HCT116 (cell line): ENCODE measurements at regions not wholly inside any gene's neighbourhood (a gene's known extent, or its start where the extent isn't known, plus 50 kb on each side); places are given as distances from the start of the nearest gene placed in this dataset.

Source experiments
- ATAC-seq: fragments of 200-7000 bp; cut with Tn5 transposase; 2 replicates; pipeline ENCODE4 v1.9.1; 2020; ENCODE audit warnings: mild to moderate bottlenecking, moderate library complexity
- BruUV-seq: library from RNA; stranded (reverse); fragments of 400-500 nt; replicated peaks from 2 replicates; lab custom pipeline; 2021; lab: Mats Ljungman, UMichigan
- CTCF ChIA-PET: fragments of 300-600 bp; sonication (Branson Sonifier 250); formaldehyde crosslinking; loops from one replicate; lab custom pipeline; 2021; ENCODE audit warnings: antibody characterized with exemption; lab: Charles Lee
- POLR2A ChIA-PET: fragments of 300-600, 350-600 bp; sonication (Branson Sonifier 250); formaldehyde crosslinking; loops from one replicate; lab custom pipeline; 2021; ENCODE audit warnings: antibody characterized with exemption; lab: Charles Lee
- RAD21 ChIA-PET, 2 experiments: fragments of 300-600 bp; sonication (Branson Sonifier 250); formaldehyde crosslinking; loops; one replicate each; lab custom pipeline; 2023; ENCODE audit warnings: low total read pairs in 2 of 2; ENCODE audit not compliant: uncharacterized antibody in 2 of 2, unreplicated experiment in 2 of 2, low non-redundant PET in 1 of 2; lab: Charles Lee
- DNase-seq: peaks from one replicate; pipeline ENCODE4 v3.0.0-alpha.2; 2010; ENCODE audit warnings: low read depth, low spot score
- H2AFZ ChIP-seq: fragments of 200-600 bp; shearing (Covaris generic), sonication (generic); 2 replicates; pipeline ENCODE4 v1.6.1; 2017; ENCODE audit warnings: low read depth, mixed run types, mixed read lengths, antibody characterized with exemption, low read length; ENCODE audit not compliant: poor library complexity, severe bottlenecking
- H3K27ac ChIP-seq: 2 replicates; pipeline ENCODE4 v1.5.1; 2012; ENCODE audit warnings: low read depth, low read length
- H3K27me3 ChIP-seq: fragments of 200-600 bp; sonication (generic); 2 replicates; pipeline ENCODE4 v1.6.1; 2016; ENCODE audit warnings: mixed run types, low read length, mixed read lengths; ENCODE audit not compliant: insufficient read depth
- H3K36me3 ChIP-seq, 2 experiments: fragments of 200-500 bp in 1 of 2; fragments of 200-600 bp in 1 of 2; sonication (Bioruptor generic) in 1 of 2; sonication (generic) in 1 of 2; 2 replicates each; pipeline versions ENCODE4 v1.5.1 to v1.6.1; 2014 to 2016; ENCODE audit warnings: low read length in 2 of 2, inconsistent platforms in 1 of 2, mixed read lengths in 1 of 2, mixed run types in 1 of 2; ENCODE audit not compliant: insufficient read depth in 2 of 2, control insufficient read depth in 1 of 2
- H3K4me1 ChIP-seq, 2 experiments: fragments of 200-600 bp in 1 of 2; sonication (generic) in 1 of 2; 2 replicates each; pipeline versions ENCODE4 v1.5.1 to v1.6.1; 2012 to 2017; ENCODE audit warnings: low read length in 2 of 2, inconsistent platforms in 1 of 2, mild to moderate bottlenecking in 1 of 2, mixed read lengths in 1 of 2, mixed run types in 1 of 2, moderate library complexity in 1 of 2; ENCODE audit not compliant: insufficient read depth in 2 of 2, control insufficient read depth in 1 of 2
- H3K4me2 ChIP-seq: fragments of 200-600 bp; sonication (generic); 2 replicates; pipeline ENCODE4 v1.6.1; 2017; ENCODE audit warnings: mixed run types, low read length, mixed read lengths
- H3K4me3 ChIP-seq, 2 experiments: fragments of 200-600 bp in 1 of 2; sonication (generic) in 1 of 2; replicated peaks in 1 of 2; 2 replicates each; pipeline ENCODE4 v1.5.1; 2011 to 2016; ENCODE audit warnings: low read length in 2 of 2, control low read depth in 1 of 2, low read depth in 1 of 2, mild to moderate bottlenecking in 1 of 2, mixed read lengths in 1 of 2, mixed run types in 1 of 2
- H3K79me2 ChIP-seq: fragments of 200-600 bp; sonication (generic); 2 replicates; pipeline ENCODE4 v1.6.1; 2017; ENCODE audit warnings: mild to moderate bottlenecking, mixed run types, low read length, moderate library complexity, mixed read lengths; ENCODE audit not compliant: insufficient read depth
- H3K9ac ChIP-seq: fragments of 200-600 bp; sonication (generic); 2 replicates; pipeline ENCODE4 v1.6.1; 2016; ENCODE audit warnings: low read length, mixed read lengths
- H3K9me2 ChIP-seq: fragments of 200-600 bp; sonication (generic), shearing (Covaris generic); 2 replicates; pipeline ENCODE4 v1.6.1; 2017; ENCODE audit warnings: mixed run types, mild to moderate bottlenecking, moderate library complexity; ENCODE audit not compliant: insufficient read depth
- H3K9me3 ChIP-seq, 2 experiments: fragments of 200-500 bp in 1 of 2; fragments of 200-600 bp in 1 of 2; sonication (Bioruptor generic) in 1 of 2; sonication (generic) in 1 of 2; 2 replicates each; pipeline ENCODE4 v1.6.1; 2014 to 2017; ENCODE audit warnings: low read length in 2 of 2, mixed read lengths in 2 of 2, inconsistent platforms in 1 of 2, low read depth in 1 of 2, mild to moderate bottlenecking in 1 of 2, mixed run types in 1 of 2, moderate library complexity in 1 of 2; ENCODE audit not compliant: control insufficient read depth in 1 of 2, insufficient read depth in 1 of 2
- H4K20me1 ChIP-seq: fragments of 200-600 bp; sonication (generic), shearing (Covaris generic); 2 replicates; pipeline ENCODE4 v1.6.1; 2017; ENCODE audit warnings: mixed run types, mild to moderate bottlenecking, moderate library complexity; ENCODE audit not compliant: insufficient read depth
- CBX3 ChIP-seq: IDR thresholded peaks from 2 replicates; pipeline ENCODE4 v1.6.1; 2012; ENCODE audit warnings: low read depth
- CTCF ChIP-seq, 3 experiments: fragments of 200-600 bp in 1 of 3; sonication (generic) in 1 of 3; IDR thresholded peaks in 2 of 3; conservative IDR thresholded peaks in 1 of 3; 2 replicates each; pipeline ENCODE4 v1.5.1; 2012 to 2017; ENCODE audit warnings: low read depth in 2 of 3, low read length in 2 of 3, antibody characterized with exemption in 1 of 3, borderline replicate concordance in 1 of 3, control low read depth in 1 of 3, mild to moderate bottlenecking in 1 of 3, mixed read lengths in 1 of 3, mixed run types in 1 of 3, moderate library complexity in 1 of 3; ENCODE audit not compliant: insufficient read depth in 1 of 3
- EGR1 ChIP-seq: IDR thresholded peaks from 2 replicates; pipeline ENCODE4 v1.6.1; 2012; ENCODE audit warnings: low read depth
- ELF1 ChIP-seq: IDR thresholded peaks from 2 replicates; pipeline ENCODE4 v1.6.1; 2012; ENCODE audit warnings: low read depth, borderline replicate concordance
- JUND ChIP-seq: IDR thresholded peaks from 2 replicates; pipeline ENCODE4 v1.6.1; 2012
- MAX ChIP-seq: IDR thresholded peaks from 2 replicates; pipeline ENCODE4 v1.6.1; 2012
- POLR2A ChIP-seq: IDR thresholded peaks from 2 replicates; pipeline ENCODE4 v1.7.0; 2011; ENCODE audit warnings: borderline replicate concordance; ENCODE audit not compliant: insufficient read depth, insufficient read length; ENCODE audit errors: extremely low read depth
- POLR2AphosphoS5 ChIP-seq: IDR thresholded peaks from 2 replicates; pipeline ENCODE4 v1.6.1; 2011; ENCODE audit warnings: mild to moderate bottlenecking, low read depth, low read length, moderate library complexity
- SIN3A ChIP-seq: IDR thresholded peaks from 2 replicates; pipeline ENCODE4 v1.6.1; 2012; ENCODE audit warnings: low read depth
- SP1 ChIP-seq: IDR thresholded peaks from 2 replicates; pipeline ENCODE4 v1.6.1; 2012; ENCODE audit warnings: low read depth
- SRF ChIP-seq: IDR thresholded peaks from 2 replicates; pipeline ENCODE4 v1.6.1; 2012; ENCODE audit warnings: low read depth
- intact Hi-C: fragments of 100-400 bp; cut with micrococcal nuclease; formaldehyde crosslinking; loops from 2 replicates; pipeline ENCODE4 v1.10.0; 2022

GRCh38 chr4:184954482-184954881 is 63.8 kb upstream of the HELT start (continued):
- TF ChIP-seq CTCF (IDR thresholded peaks at IDR 0.05 in 2 of 3, conservative IDR thresholded peaks at IDR 0.05 in 1 of 3; ENCODE audit: borderline replicate concordance in 1 of 3, insufficient read depth in 1 of 3, low read depth in 2 of 3, low read length in 2 of 3) = no peak
- no peak for TF ChIP-seq SIN3A

GRCh38 chr4:184955116-184955515 is 63.2 kb upstream of the HELT start:
- Histone ChIP-seq H3K9ac (no peak overlapping the region), H3K4me1 (no peaks in the 10 kb centered on the region), H3K4me2 (no peak overlapping the region), H3K27me3 (no peaks in the 10 kb centered on the region), H3K27ac (no peak overlapping the region), H4K20me1 (no peaks in the 10 kb centered on the region), H3K9me3 (no peaks in the 10 kb centered on the region), H3K9me2 (no peaks in the 10 kb centered on the region), H3K4me3 (no peak overlapping the region), H3K36me3 (no peaks in the 10 kb centered on the region), H3K79me2 (no peaks in the 10 kb centered on the region), H2AFZ (no peak overlapping the region)
- ChIA-PET POLR2A (no interaction called here), CTCF (no interaction called here), RAD21 (no interaction called here)
- no peak for TF ChIP-seq POLR2A
- TF ChIP-seq SRF = no peak
- TF ChIP-seq EGR1 = no peak
- TF ChIP-seq ELF1 = no peak
- no peak for TF ChIP-seq POLR2AphosphoS5
- no peak for TF ChIP-seq SP1
- no peak for TF ChIP-seq CTCF (IDR thresholded peaks at IDR 0.05 in 2 of 3, conservative IDR thresholded peaks at IDR 0.05 in 1 of 3; ENCODE audit: borderline replicate concordance in 1 of 3, insufficient read depth in 1 of 3, low read depth in 2 of 3, low read length in 2 of 3)
- TF ChIP-seq MAX = no peak
- TF ChIP-seq CBX3 = no peak
- no peak for TF ChIP-seq JUND
- no peak for TF ChIP-seq SIN3A
- no TSS peak for BruUV-seq
- intact Hi-C loops = no loop called here
- ATAC-seq = no peak
- no peak for DNase-seq
